ENCODE measurements at regions not wholly inside any gene's neighbourhood (a gene's known extent, or its start where the extent isn't known, plus 50 kb on each side); places are given as distances from the start of the nearest gene placed in this dataset.

DNA sequence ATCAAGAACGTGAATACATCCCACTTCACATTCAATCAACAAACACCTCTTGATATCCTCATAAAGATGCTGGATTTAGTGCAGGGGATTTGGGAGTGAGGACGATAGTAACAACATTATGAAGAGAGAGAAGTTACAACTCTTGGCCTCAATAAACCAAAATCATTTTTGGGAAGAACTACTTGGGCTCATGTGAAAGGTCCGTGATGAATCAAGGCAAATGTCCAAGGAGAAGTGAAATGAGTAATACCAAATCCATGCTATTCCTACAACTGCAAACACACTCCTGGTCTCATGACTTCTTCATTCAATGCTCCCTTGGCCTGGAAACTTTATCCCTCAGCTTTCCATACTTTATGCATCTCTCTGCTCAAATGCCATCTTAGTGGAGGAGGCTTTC lies 162.0 kb upstream of the LMNTD1 start:
- 76 to 78% methylated on average over 3 of the region's 3 CpGs for WGBS, 2 donors
- no peak overlapping the region for H3K27ac ChIP-seq
- TF ChIP-seq CTCF (IDR thresholded peaks at IDR 0.05) (no peak), POLR2A (IDR thresholded peaks at IDR 0.05) (no peak)
- no peak for DNase-seq
- H3K4me1 ChIP-seq, result no peaks in the 10 kb centered on the region
- intact Hi-C loops (cut with DNase I; ENCODE audit: low total_unique reads), result no loop called here
- H3K4me3 ChIP-seq, result no peak overlapping the region
- H3K27me3 ChIP-seq, result no peaks in the 10 kb centered on the region
- H3K36me3 ChIP-seq (ENCODE audit: low read depth, missing control alignments), result no peaks in the 10 kb centered on the region
- H3K9me3 ChIP-seq, result no peaks in the 10 kb centered on the region

DNA sequence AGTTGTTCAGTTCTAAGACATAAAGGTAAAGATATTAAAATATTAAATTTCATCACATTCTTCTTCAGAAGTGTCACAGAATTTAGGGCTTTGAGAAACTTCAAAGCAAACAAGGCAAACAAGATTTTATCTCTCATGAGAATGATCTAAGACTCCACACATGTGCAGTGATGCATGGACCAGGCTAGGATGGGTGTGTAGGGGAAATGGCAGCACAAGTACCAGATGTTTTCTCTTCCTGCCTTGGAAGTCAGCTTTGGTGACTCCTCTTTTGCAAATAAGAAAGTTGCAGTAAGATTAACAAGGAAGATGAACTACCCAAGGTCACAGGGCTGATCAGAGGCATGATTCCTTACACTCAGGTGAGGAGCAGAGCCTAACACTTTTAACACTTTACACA lies 163.8 kb upstream of the LMNTD1 start:
- no peaks in the 10 kb centered on the region for H3K9me3 ChIP-seq
- H3K27me3 ChIP-seq, result no peaks in the 10 kb centered on the region
- DNase-seq, result no peak
- no peaks in the 10 kb centered on the region for H3K4me1 ChIP-seq
- TF ChIP-seq CTCF (IDR thresholded peaks at IDR 0.05) (no peak), POLR2A (IDR thresholded peaks at IDR 0.05) (no peak)
- no peak overlapping the region for H3K4me3 ChIP-seq
- intact Hi-C loops (cut with DNase I; ENCODE audit: low total_unique reads), result no loop called here
- no peaks in the 10 kb centered on the region for H3K36me3 ChIP-seq (ENCODE audit: low read depth, missing control alignments)
- H3K27ac ChIP-seq, result no peak overlapping the region

DNA sequence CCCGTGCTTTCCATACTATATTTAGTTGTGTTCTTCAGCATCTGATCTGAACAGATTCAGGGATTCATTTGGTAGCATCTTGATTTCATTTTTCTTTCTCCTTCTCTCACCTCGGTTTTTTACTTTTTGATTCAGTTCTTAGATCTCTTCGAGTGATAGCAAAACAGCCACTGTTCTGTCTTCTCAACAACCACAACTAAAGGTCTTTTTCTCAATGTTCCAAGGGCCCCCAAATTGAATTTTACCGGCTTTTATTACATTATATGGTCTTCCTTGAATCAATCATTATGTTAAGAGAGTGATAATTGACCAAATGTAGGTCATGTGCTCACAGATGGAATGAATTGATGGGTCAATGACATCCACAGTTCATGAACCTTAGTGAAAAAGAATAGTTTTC lies 164.5 kb upstream of the LMNTD1 start:
- Histone ChIP-seq H3K27ac (no peak overlapping the region), H3K36me3 (ENCODE audit: low read depth, missing control alignments) (no peaks in the 10 kb centered on the region), H3K27me3 (no peaks in the 10 kb centered on the region), H3K9me3 (no peaks in the 10 kb centered on the region), H3K4me1 (no peaks in the 10 kb centered on the region), H3K4me3 (no peak overlapping the region)
- DNase-seq, result no peak
- WGBS, 2 donors, result 82 to 97% methylated on average over 4 of the region's 4 CpGs
- intact Hi-C loops (cut with DNase I; ENCODE audit: low total_unique reads), result no loop called here
- TF ChIP-seq CTCF (IDR thresholded peaks at IDR 0.05), result no peak
- no peak for TF ChIP-seq POLR2A (IDR thresholded peaks at IDR 0.05)

DNA sequence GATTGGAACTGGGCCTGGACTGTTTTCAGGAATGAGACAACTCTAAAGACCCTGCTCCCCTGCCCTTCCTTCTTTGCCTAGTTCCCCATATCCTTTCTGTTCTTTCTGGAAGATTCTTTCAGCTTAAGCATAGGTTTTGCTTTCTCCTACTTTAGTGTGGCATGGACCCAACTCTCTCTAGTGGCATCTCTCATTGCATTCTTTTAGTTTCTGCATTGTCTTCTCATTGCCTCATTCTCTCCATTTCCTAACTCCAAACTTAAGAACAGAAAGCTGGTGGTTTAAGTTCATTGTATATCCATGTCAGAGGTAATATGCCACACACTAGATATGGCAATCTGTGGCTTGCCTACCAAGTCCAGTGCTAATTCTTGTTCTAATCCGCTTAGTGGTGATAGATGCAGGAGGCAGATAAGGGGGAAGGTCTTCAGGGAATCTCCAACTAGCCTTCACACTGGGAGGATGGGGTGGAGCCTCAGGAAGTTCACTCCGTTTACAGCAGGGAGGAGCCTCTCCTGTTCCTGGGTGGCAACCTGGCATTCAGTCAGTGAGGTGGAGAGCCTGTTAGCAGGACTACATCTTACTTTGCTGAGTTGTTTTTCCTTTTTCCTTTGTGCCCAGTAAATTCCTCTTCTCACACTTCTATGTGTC lies 165.1 kb upstream of the LMNTD1 start:
- no peak for DNase-seq
- WGBS, 2 donors, result 61 to 62% methylated on average over 2 of the region's 2 CpGs
- Histone ChIP-seq H3K4me3 (no peak overlapping the region), H3K4me1 (no peaks in the 10 kb centered on the region), H3K27me3 (no peaks in the 10 kb centered on the region), H3K9me3 (no peaks in the 10 kb centered on the region), H3K27ac (no peak overlapping the region), H3K36me3 (ENCODE audit: low read depth, missing control alignments) (no peaks in the 10 kb centered on the region)
- intact Hi-C loops (cut with DNase I; ENCODE audit: low total_unique reads), result no loop called here
- TF ChIP-seq CTCF (IDR thresholded peaks at IDR 0.05) (no peak), POLR2A (IDR thresholded peaks at IDR 0.05) (no peak)

DNA sequence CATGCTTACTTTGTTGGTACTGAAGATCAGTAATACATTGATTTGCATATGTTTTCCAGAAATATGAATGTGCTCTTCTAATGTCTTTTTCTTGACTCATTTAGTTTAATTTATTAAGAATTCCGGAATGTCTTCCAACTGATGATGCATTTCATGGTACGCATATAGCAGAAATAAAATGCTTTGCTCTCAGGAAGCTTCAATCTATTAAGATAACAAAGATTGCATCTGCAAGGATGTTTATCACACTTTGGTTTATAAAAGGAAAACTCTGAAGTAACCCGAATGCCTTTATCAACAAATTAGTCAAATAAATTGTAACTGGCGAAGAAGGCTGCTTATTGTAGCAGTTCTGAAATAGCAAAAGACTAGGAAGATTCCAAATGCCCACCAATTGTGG lies 166.4 kb upstream of the LMNTD1 start:
- Histone ChIP-seq H3K4me3 (no peak overlapping the region), H3K36me3 (ENCODE audit: low read depth, missing control alignments) (no peaks in the 10 kb centered on the region), H3K27me3 (no peaks in the 10 kb centered on the region), H3K9me3 (no peaks in the 10 kb centered on the region), H3K27ac (no peak overlapping the region), H3K4me1 (no peaks in the 10 kb centered on the region)
- DNase-seq, result no peak
- TF ChIP-seq CTCF (IDR thresholded peaks at IDR 0.05), result no peak
- TF ChIP-seq POLR2A (IDR thresholded peaks at IDR 0.05), result no peak
- 76 to 77% methylated on average over 4 of the region's 4 CpGs for WGBS, 2 donors
- intact Hi-C loops (cut with DNase I; ENCODE audit: low total_unique reads), result no loop called here

Measured in testis (tissue), 2 donors.